Panc1 (cell line): ENCODE measurements at regions not wholly inside any gene's neighbourhood (a gene's known extent, or its start where the extent isn't known, plus 50 kb on each side); places are given as distances from the start of the nearest gene placed in this dataset.

ENCODE experiments used
- ATAC-seq: fragments of 200-7000 bp; cut with Tn5 transposase; 2 replicates; pipeline ENCODE4 v1.9.1; 2020; ENCODE audit warnings: mild to moderate bottlenecking, moderate library complexity
- BruUV-seq: library from RNA; stranded (reverse); fragments of 400-500 nt; replicated peaks from 2 replicates; lab custom pipeline; 2021; lab: Mats Ljungman, UMichigan
- CTCF ChIA-PET: fragments of 300-600 bp; sonication (Branson Sonifier 250); formaldehyde crosslinking; loops from one replicate; lab custom pipeline; 2022; ENCODE audit warnings: antibody characterized with exemption; lab: Charles Lee
- POLR2A ChIA-PET: fragments of 300-600 bp; sonication (Branson Sonifier 250); formaldehyde crosslinking; loops from one replicate; lab custom pipeline; 2022; ENCODE audit warnings: antibody characterized with exemption; lab: Charles Lee
- DNase-seq: peaks from one replicate; pipeline ENCODE4 v3.0.0-alpha.2; 2010; ENCODE audit warnings: low read depth, low spot score
- H3K27ac ChIP-seq: 2 replicates; pipeline ENCODE4 v1.5.1; 2011; ENCODE audit warnings: mild to moderate bottlenecking, low read length, inconsistent platforms
- H3K27me3 ChIP-seq: fragments of 200-500 bp; sonication (Bioruptor generic); 2 replicates; pipeline ENCODE4 v1.6.0; 2014; ENCODE audit warnings: low read length, inconsistent platforms; ENCODE audit not compliant: control insufficient read depth, insufficient read depth
- H3K36me3 ChIP-seq: fragments of 200-500 bp; sonication (Bioruptor generic); 2 replicates; pipeline ENCODE4 v1.5.1; 2014; ENCODE audit warnings: inconsistent platforms, mild to moderate bottlenecking, low read length, moderate library complexity; ENCODE audit not compliant: control insufficient read depth, insufficient read depth
- H3K4me1 ChIP-seq: 2 replicates; pipeline ENCODE4 v1.5.1; 2011; ENCODE audit warnings: inconsistent platforms, mild to moderate bottlenecking, low read length, moderate library complexity; ENCODE audit not compliant: control insufficient read depth, insufficient read depth
- H3K4me3 ChIP-seq, 2 experiments: 2 replicates each; pipeline ENCODE4 v1.5.1; 2011 to 2012; ENCODE audit warnings: low read depth in 2 of 2, low read length in 2 of 2, mild to moderate bottlenecking in 2 of 2, inconsistent platforms in 1 of 2, moderate library complexity in 1 of 2
- H3K9me3 ChIP-seq: fragments of 200-500 bp; sonication (Bioruptor generic); 2 replicates; pipeline ENCODE4 v1.5.1; 2014; ENCODE audit warnings: low read depth, mild to moderate bottlenecking, inconsistent platforms, low read length, moderate library complexity; ENCODE audit not compliant: control insufficient read depth, insufficient read depth
- POLR2AphosphoS5 ChIP-seq: IDR thresholded peaks from 2 replicates; pipeline ENCODE4 v1.6.1; 2012; ENCODE audit warnings: mild to moderate bottlenecking, low read depth, low read length, moderate library complexity
- SIN3A ChIP-seq: IDR thresholded peaks from 2 replicates; pipeline ENCODE4 v1.6.1; 2012; ENCODE audit warnings: low read depth, mild to moderate bottlenecking, low read length, moderate library complexity, borderline replicate concordance; ENCODE audit not compliant: insufficient read depth
- TCF7L2 ChIP-seq: IDR thresholded peaks from 2 replicates; pipeline ENCODE4 v1.6.1; 2011; ENCODE audit warnings: mild to moderate bottlenecking, low read depth, low read length, inconsistent platforms
- in situ Hi-C: cut with HindIII; loops from 2 replicates; pipeline ENCODE4 v1.10.0; 2016; ENCODE audit warnings: low sequenced_read_pairs, low pct_unique_long_range_greater_than_20kb
- intact Hi-C: fragments of 100-400 bp; cut with micrococcal nuclease; formaldehyde crosslinking; loops from one replicate; pipeline ENCODE4 v1.10.0; 2022; ENCODE audit not compliant: unreplicated experiment
- TF ChIP-seq, protein P1 (sequence below), 2 experiments: IDR thresholded peaks; 2 replicates each; pipeline ENCODE4 v1.6.1; 2011 to 2012; ENCODE audit warnings: low read depth in 2 of 2, control low read depth in 1 of 2, low read length in 1 of 2, mild to moderate bottlenecking in 1 of 2, moderate library complexity in 1 of 2; ENCODE audit not compliant: insufficient read depth in 1 of 2
- TF ChIP-seq, protein P2 (sequence below): fragments of 450-650 bp; IDR thresholded peaks from 2 replicates; pipeline ENCODE4 v1.5.1; 2017; ENCODE audit warnings: mild to moderate bottlenecking

DNA sequence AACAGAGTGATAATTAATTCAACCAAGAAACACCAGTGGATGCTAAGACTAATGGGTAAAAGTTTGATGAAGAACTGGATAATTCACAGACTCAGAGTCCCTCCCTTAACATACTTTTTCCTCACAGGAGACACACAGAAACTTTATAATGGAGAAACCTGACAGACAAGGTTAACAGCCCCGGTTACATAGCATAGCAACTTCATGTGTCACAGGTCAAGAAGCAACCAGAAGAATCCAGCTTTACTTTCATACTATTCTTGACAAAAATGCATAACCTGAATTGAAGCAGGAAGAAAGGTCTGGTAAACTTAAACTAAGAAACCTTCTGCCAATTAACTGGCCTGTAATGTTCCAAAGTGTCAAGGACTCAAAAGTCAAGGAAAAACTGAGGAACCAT, 375.9 kb downstream of the RNF144B start:
- Histone ChIP-seq H3K9me3 (no peaks in the 10 kb centered on the region), H3K4me3 (no peak overlapping the region), H3K27ac (no peak overlapping the region), H3K36me3 (no peaks in the 10 kb centered on the region), H3K4me1 (no peaks in the 10 kb centered on the region), H3K27me3 (no peaks in the 10 kb centered on the region)
- no peak for DNase-seq
- BruUV-seq: no TSS peak
- intact Hi-C loops: no loop called here
- CTCF ChIA-PET: no interaction called here
- POLR2A ChIA-PET: no interaction called here
- TF ChIP-seq, protein P1, sequence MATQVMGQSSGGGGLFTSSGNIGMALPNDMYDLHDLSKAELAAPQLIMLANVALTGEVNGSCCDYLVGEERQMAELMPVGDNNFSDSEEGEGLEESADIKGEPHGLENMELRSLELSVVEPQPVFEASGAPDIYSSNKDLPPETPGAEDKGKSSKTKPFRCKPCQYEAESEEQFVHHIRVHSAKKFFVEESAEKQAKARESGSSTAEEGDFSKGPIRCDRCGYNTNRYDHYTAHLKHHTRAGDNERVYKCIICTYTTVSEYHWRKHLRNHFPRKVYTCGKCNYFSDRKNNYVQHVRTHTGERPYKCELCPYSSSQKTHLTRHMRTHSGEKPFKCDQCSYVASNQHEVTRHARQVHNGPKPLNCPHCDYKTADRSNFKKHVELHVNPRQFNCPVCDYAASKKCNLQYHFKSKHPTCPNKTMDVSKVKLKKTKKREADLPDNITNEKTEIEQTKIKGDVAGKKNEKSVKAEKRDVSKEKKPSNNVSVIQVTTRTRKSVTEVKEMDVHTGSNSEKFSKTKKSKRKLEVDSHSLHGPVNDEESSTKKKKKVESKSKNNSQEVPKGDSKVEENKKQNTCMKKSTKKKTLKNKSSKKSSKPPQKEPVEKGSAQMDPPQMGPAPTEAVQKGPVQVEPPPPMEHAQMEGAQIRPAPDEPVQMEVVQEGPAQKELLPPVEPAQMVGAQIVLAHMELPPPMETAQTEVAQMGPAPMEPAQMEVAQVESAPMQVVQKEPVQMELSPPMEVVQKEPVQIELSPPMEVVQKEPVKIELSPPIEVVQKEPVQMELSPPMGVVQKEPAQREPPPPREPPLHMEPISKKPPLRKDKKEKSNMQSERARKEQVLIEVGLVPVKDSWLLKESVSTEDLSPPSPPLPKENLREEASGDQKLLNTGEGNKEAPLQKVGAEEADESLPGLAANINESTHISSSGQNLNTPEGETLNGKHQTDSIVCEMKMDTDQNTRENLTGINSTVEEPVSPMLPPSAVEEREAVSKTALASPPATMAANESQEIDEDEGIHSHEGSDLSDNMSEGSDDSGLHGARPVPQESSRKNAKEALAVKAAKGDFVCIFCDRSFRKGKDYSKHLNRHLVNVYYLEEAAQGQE (IDR thresholded peaks at IDR 0.05; ENCODE audit: insufficient read depth in 1 of 2, low read depth in 2 of 2, low read length in 1 of 2): no peak
- TF ChIP-seq TCF7L2 (no peak), SIN3A (no peak), POLR2AphosphoS5 (no peak)
- TF ChIP-seq, protein P2, sequence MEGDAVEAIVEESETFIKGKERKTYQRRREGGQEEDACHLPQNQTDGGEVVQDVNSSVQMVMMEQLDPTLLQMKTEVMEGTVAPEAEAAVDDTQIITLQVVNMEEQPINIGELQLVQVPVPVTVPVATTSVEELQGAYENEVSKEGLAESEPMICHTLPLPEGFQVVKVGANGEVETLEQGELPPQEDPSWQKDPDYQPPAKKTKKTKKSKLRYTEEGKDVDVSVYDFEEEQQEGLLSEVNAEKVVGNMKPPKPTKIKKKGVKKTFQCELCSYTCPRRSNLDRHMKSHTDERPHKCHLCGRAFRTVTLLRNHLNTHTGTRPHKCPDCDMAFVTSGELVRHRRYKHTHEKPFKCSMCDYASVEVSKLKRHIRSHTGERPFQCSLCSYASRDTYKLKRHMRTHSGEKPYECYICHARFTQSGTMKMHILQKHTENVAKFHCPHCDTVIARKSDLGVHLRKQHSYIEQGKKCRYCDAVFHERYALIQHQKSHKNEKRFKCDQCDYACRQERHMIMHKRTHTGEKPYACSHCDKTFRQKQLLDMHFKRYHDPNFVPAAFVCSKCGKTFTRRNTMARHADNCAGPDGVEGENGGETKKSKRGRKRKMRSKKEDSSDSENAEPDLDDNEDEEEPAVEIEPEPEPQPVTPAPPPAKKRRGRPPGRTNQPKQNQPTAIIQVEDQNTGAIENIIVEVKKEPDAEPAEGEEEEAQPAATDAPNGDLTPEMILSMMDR: no peak
- no peak for ATAC-seq
- in situ Hi-C loops: no loop called here

DNA sequence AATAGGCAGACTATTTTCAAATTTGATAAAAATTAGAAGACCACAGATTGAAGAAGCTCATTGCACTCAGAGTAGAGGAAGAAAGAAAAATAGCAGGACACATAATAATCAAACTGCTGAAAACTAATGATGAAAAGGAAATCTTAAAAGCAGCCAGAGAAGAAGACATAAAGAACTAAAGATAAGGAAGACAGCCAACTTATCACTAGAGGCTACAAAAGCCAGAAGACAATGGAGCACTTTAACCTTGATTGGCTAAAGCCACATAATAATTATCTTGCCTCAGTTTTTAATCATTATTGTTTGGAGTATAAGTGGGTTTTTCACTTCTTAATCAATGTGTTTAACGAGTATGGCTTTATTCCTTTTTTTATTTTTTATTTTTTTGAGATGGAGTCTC, 397.6 kb downstream of the RNF144B start:
- CTCF ChIA-PET: no interaction called here
- no peak for ATAC-seq

More for the DNA sequence above, 397.6 kb downstream of the RNF144B start:
- DNase-seq: no peak
- no peaks in the 10 kb centered on the region for H3K9me3 ChIP-seq
- no peaks in the 10 kb centered on the region for H3K27me3 ChIP-seq
- POLR2A ChIA-PET: no interaction called here
- no peaks in the 10 kb centered on the region for H3K36me3 ChIP-seq
- no peak overlapping the region for H3K27ac ChIP-seq
- no peak overlapping the region for H3K4me3 ChIP-seq
- in situ Hi-C loops (no loop called here), intact Hi-C loops (no loop called here)
- TF ChIP-seq, protein P1 (IDR thresholded peaks at IDR 0.05; ENCODE audit: insufficient read depth in 1 of 2, low read depth in 2 of 2, low read length in 1 of 2): no peak
- no peak for TF ChIP-seq POLR2AphosphoS5
- TF ChIP-seq TCF7L2: no peak
- TF ChIP-seq SIN3A: no peak
- TF ChIP-seq, protein P2: no peak
- BruUV-seq: no TSS peak
- no peaks in the 10 kb centered on the region; the same call in 1 of the 2 replicates for H3K4me1 ChIP-seq
